HEK293T (cell line): ENCODE measurements at regions not wholly inside any gene's neighbourhood (a gene's known extent, or its start where the extent isn't known, plus 50 kb on each side); places are given as distances from the start of the nearest gene placed in this dataset.

Experiments
- CTCF ChIA-PET: fragments of 350-600 bp; formaldehyde crosslinking; extraction: SDS; loops from one replicate; lab custom pipeline; 2021; ENCODE audit warnings: antibody characterized with exemption, inconsistent platforms; lab: Yijun Ruan, JAX
- POLR2A ChIA-PET: fragments of 350-600 bp; formaldehyde crosslinking; extraction: SDS; loops from one replicate; lab custom pipeline; 2020; ENCODE audit warnings: antibody characterized with exemption, inconsistent platforms; lab: Yijun Ruan, JAX
- DNase-seq: peaks from one replicate; pipeline ENCODE4 v3.0.0; 2012; ENCODE audit warnings: mixed read lengths; ENCODE audit errors: extremely low spot score
- ARNT ChIP-seq: fragments of 450-650 bp; IDR thresholded peaks from 2 replicates; pipeline ENCODE4 v1.6.1; 2017; ENCODE audit warnings: mild to moderate bottlenecking
- BHLHE40 ChIP-seq: fragments of 450-650 bp; IDR thresholded peaks from 2 replicates; pipeline ENCODE4 v1.6.1; 2016; ENCODE audit warnings: mild to moderate bottlenecking, moderate library complexity, borderline replicate concordance
- CTBP1 ChIP-seq: fragments of 450-650 bp; IDR thresholded peaks from 2 replicates; pipeline ENCODE4 v1.6.1; 2016; ENCODE audit warnings: borderline replicate concordance
- ELF4 ChIP-seq: fragments of 450-650 bp; IDR thresholded peaks from 2 replicates; pipeline ENCODE4 v1.6.1; 2017; ENCODE audit warnings: antibody characterized with exemption
- FOXA1 ChIP-seq: fragments of 450-650 bp; IDR thresholded peaks from 2 replicates; pipeline ENCODE4 v1.6.1; 2016; ENCODE audit warnings: mild to moderate bottlenecking
- FOXK2 ChIP-seq: fragments of 450-650 bp; IDR thresholded peaks from 2 replicates; pipeline ENCODE4 v1.6.1; 2016; ENCODE audit warnings: mild to moderate bottlenecking
- FOXM1 ChIP-seq: fragments of 450-650 bp; IDR thresholded peaks from 2 replicates; pipeline ENCODE4 v1.6.1; 2017; ENCODE audit warnings: mild to moderate bottlenecking, borderline replicate concordance
- HDGF ChIP-seq: fragments of 450-650 bp; IDR thresholded peaks from 2 replicates; pipeline ENCODE4 v1.6.1; 2017; ENCODE audit warnings: antibody characterized with exemption, borderline replicate concordance
- L3MBTL2 ChIP-seq: fragments of 450-650 bp; conservative IDR thresholded peaks from 2 replicates; pipeline ENCODE4 v1.6.1; 2016; ENCODE audit warnings: mild to moderate bottlenecking
- LEF1 ChIP-seq: fragments of 450-650 bp; IDR thresholded peaks from 2 replicates; pipeline ENCODE4 v1.6.1; 2017; ENCODE audit warnings: mild to moderate bottlenecking, borderline replicate concordance
- NFRKB ChIP-seq: fragments of 450-650 bp; IDR thresholded peaks from 2 replicates; pipeline ENCODE4 v1.6.1; 2016; ENCODE audit warnings: mild to moderate bottlenecking, moderate library complexity
- SP1 ChIP-seq: fragments of 450-650 bp; IDR thresholded peaks from 2 replicates; pipeline ENCODE4 v1.6.1; 2017
- SUZ12 ChIP-seq: fragments of 450-650 bp; IDR thresholded peaks from 2 replicates; pipeline ENCODE4 v1.6.1; 2016; ENCODE audit warnings: mild to moderate bottlenecking
- TARDBP ChIP-seq: fragments of 450-650 bp; IDR thresholded peaks from 2 replicates; pipeline ENCODE4 v1.6.1; 2016
- ZNF384 ChIP-seq: fragments of 450-650 bp; IDR thresholded peaks from 2 replicates; pipeline ENCODE4 v1.6.1; 2016
- TF ChIP-seq, protein P1 (sequence below): fragments of 450-650 bp; IDR thresholded peaks from 2 replicates; pipeline ENCODE4 v1.6.1; 2016

DNA sequence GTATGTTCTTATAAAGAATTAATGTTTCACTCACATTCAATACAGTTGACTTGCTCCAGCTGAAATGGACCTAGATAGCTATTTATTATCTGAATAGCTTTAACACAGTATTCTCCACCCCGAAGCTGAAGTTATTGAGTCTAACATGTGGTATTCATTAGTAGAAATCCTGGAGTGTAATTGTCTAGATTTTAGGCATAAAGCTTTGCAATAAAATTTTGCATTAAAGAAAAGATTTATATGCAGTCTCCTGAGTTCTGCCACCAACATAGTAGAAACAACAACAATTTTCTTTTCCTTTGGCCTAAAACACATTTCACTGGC, 90.2 kb upstream of the DCLK2 start:
- no peak for TF ChIP-seq ZNF384
- no peak for TF ChIP-seq FOXM1
- TF ChIP-seq LEF1, result no peak
- TF ChIP-seq ELF4, result no peak
- no peak for TF ChIP-seq TARDBP
- no peak for TF ChIP-seq HDGF
- TF ChIP-seq FOXK2, result no peak
- no peak for TF ChIP-seq BHLHE40
- TF ChIP-seq L3MBTL2, result no peak
- TF ChIP-seq, protein P1, sequence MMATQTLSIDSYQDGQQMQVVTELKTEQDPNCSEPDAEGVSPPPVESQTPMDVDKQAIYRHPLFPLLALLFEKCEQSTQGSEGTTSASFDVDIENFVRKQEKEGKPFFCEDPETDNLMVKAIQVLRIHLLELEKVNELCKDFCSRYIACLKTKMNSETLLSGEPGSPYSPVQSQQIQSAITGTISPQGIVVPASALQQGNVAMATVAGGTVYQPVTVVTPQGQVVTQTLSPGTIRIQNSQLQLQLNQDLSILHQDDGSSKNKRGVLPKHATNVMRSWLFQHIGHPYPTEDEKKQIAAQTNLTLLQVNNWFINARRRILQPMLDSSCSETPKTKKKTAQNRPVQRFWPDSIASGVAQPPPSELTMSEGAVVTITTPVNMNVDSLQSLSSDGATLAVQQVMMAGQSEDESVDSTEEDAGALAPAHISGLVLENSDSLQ, result no peak
- no peak for TF ChIP-seq NFRKB
- no peak for TF ChIP-seq FOXA1
- no peak for TF ChIP-seq ARNT
- DNase-seq, result no peak
- CTCF ChIA-PET, result no interaction called here
- POLR2A ChIA-PET, result no interaction called here

DNA sequence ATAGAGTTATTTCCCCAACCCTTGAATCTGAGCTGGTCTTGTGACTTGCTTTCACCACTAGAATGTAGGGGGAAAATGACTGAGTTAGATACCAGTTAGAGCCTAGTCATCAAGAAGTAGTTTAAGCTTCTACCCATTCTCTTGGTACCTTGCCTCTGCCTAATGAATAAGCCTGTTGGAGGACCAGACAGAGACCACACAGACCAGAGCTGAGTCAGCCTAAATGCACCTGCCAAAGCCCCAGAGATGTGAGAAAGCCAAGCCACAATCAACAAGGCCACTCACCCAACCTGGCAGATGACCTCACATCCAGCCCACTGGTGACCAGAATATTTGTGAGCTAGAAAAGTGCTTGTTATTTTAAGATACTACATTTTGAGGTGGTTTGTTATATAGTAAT, 85.2 kb upstream of the DCLK2 start:
- no peak for DNase-seq
- ChIA-PET CTCF (interaction anchor here (2.1 kb wide), 1 partner anchor 250 kb away, joined by 9 read pairs; no protein-coding TSS in a partner anchor), POLR2A (no interaction called here)
- TF ChIP-seq ZNF384 (no peak), NFRKB (no peak), FOXA1 (no peak)

DNA sequence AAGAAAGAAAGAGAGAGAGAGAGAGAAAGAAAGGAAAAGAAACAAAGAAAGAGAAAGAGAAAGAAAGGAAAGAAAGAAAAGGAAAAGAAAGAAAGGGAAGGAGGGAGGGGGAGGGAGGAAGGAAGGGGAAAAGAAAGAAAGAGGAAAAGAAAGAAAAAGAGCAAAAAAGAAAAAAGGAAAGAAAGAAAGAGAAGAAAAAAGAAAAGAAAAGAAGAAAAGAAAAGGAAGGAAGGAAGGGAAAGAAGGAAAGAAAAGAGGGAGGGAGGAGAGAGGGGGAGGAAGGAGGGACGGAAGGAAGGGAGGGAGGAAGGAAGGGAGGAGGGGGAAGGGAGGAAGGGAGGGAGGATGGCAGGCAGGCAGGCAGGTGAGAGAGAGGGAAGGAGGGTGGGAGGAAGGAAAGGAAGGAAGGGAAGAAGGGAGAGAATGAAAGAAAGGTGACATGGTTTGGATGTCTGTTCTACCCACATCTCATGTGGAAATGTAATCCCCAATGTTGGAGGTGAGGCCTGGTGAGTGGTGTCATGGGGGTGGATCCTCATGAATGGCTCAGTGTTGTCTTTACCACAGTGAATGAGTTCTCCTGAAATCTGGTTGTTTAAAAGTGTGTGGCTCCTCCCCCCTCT, 83.0 kb upstream of the DCLK2 start:
- no peak for DNase-seq
- TF ChIP-seq ZNF384, result no peak
- no peak for TF ChIP-seq FOXM1
- ChIA-PET POLR2A (no interaction called here), CTCF (no interaction called here)

DNA sequence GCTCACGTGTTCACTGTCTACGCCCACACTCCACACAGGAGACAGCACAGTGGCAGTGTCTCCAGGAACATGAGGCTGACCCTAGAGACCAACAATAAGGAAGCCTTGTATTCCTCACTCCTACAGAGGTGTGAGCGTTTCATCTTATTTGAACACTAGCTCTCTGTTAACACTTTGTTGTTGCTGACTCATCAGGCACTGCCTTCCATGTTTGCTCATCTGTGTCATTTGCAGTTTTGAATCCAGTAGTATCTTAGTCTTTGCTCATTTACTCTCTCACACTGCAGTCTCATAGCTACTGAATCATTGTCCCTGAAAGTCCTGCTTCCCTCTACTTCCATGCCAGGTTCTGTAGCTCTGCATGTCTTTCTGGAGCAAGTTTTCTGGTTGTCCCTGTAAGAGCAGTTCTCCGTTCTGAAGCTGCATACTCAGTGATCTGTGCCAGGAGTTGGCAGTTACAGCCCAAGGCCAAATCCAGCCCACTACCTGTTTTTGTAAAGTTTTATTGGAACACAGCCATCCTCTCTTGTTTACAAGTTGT, 80.3 kb upstream of the DCLK2 start:
- DNase-seq, result no peak
- TF ChIP-seq, protein P1, result no peak
- TF ChIP-seq ZNF384, result no peak
- TF ChIP-seq LEF1, result no peak
- TF ChIP-seq FOXK2, result no peak
- TF ChIP-seq NFRKB, result no peak
- TF ChIP-seq L3MBTL2, result no peak
- no peak for TF ChIP-seq ARNT
- no peak for TF ChIP-seq BHLHE40
- TF ChIP-seq FOXA1, result no peak
- TF ChIP-seq ELF4, result no peak
- no peak for TF ChIP-seq CTBP1
- no peak for TF ChIP-seq FOXM1
- no peak for TF ChIP-seq SP1
- TF ChIP-seq SUZ12, result no peak
- CTCF ChIA-PET, result interaction anchor here (0.8 to 2.8 kb wide), 2 partner anchors 212 to 973 kb away, joined by 4 to 10 read pairs; no protein-coding TSS in a partner anchor
- POLR2A ChIA-PET, result no interaction called here

DNA sequence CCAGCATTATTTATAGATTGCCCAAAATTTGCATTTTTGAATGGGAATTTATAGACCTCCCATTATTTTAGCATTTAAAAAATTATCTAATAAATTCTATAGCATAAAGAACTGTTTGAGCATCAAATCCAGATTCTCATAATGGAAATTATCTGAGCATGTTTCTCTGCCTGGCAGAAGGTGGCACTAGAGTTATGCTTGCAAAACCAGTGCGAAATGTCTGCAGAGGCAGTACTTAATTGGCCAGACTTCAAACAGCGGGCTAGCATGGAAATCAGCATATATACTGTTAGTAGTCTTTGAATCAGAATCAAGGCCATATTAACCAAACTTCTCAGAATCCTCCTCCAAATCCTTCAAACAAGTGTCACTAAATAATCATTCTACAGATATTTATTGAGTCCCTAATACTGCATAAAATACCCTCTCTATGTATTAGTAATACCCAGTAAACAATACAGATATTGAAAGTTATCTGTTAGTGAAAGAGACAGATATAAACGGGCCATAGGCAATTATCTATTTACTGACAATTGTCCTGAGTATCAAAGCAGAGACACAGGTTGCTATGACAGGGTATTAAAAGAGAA, 78.7 kb upstream of the DCLK2 start:
- CTCF ChIA-PET, result no interaction called here
- peak; percentile 62 for DNase-seq
- TF ChIP-seq NFRKB, result no peak
- TF ChIP-seq L3MBTL2, result no peak
- no peak for TF ChIP-seq SUZ12
- TF ChIP-seq FOXA1, result no peak
- POLR2A ChIA-PET, result no interaction called here

DNA sequence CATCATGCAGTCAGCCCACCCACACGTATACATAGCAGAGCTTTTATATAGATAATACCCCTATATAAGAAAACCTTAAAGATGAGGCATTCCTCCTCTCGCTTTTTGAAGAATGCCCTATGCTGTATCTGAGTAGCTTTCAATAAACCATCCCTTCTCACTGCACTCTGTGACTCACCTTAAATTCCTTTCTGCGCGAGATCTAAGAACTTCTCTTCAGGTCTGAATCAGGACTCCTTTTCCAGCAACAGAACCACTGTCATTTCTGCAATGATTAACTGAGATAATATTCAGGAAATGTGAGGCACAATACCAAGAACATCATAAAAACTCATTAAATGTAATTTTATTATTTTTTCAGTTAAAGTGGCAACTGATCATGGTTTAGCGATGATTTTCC, 76.4 kb upstream of the DCLK2 start:
- ChIA-PET CTCF (interaction anchor here (1.1 kb wide), 1 partner anchor 241 kb away, joined by 3 read pairs; no protein-coding TSS in a partner anchor), POLR2A (no interaction called here)
- TF ChIP-seq SP1, result no peak
- TF ChIP-seq, protein P1, result no peak
- no peak for TF ChIP-seq FOXA1
- TF ChIP-seq LEF1, result no peak
- TF ChIP-seq ARNT, result no peak
- no peak for TF ChIP-seq FOXK2
- TF ChIP-seq CTBP1, result no peak
- no peak for TF ChIP-seq TARDBP
- DNase-seq, result no peak

DNA sequence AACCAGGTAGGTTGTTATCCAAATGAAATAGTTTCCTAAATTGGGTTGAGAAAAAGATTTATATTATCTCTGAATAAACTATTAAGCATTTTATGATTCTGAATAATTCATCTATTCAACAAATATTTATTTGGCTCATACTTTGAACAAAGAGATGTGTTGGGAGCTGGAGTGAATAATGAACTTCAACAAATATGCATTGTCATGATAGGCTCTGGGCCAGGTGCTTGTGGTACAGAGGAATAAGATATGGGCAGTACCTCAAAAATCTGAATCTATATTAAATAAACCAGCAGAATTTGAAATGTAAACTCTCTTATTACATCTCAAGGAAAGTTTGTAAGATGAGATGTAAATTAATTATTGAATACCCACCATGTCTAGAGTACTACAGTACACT, 75.7 kb upstream of the DCLK2 start:
- TF ChIP-seq ZNF384 (no peak), SUZ12 (no peak), BHLHE40 (no peak), HDGF (no peak), FOXA1 (no peak), ARNT (no peak), FOXM1 (no peak), L3MBTL2 (no peak), SP1 (no peak), LEF1 (no peak), NFRKB (no peak), ELF4 (no peak), CTBP1 (no peak), TARDBP (no peak), FOXK2 (no peak)
- no peak for DNase-seq
- POLR2A ChIA-PET, result no interaction called here
- CTCF ChIA-PET, result no interaction called here
